ENCODE measurements at regions not wholly inside any gene's neighbourhood (a gene's known extent, or its start where the extent isn't known, plus 50 kb on each side); places are given as distances from the start of the nearest gene placed in this dataset.

DNA sequence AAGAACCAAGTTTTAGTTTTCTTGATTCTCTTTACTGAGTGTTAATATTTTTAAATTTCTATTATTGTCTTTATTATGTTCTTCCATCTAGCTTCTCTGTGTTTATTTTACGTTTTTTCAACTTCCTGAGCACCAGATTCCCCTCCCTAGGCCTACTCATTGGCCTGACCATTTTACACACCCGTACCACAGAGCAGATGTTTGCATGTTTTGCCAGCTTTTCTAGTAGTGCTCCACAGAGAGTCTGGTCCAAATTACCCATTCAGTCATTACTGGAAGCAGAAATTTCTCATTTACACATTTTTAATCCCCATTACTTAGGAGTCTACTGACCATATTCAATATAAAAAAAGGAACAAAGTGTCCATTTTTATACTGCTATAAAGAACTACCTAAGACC lies 66.9 kb downstream of the ING1 start:
- TF ChIP-seq, protein P1, sequence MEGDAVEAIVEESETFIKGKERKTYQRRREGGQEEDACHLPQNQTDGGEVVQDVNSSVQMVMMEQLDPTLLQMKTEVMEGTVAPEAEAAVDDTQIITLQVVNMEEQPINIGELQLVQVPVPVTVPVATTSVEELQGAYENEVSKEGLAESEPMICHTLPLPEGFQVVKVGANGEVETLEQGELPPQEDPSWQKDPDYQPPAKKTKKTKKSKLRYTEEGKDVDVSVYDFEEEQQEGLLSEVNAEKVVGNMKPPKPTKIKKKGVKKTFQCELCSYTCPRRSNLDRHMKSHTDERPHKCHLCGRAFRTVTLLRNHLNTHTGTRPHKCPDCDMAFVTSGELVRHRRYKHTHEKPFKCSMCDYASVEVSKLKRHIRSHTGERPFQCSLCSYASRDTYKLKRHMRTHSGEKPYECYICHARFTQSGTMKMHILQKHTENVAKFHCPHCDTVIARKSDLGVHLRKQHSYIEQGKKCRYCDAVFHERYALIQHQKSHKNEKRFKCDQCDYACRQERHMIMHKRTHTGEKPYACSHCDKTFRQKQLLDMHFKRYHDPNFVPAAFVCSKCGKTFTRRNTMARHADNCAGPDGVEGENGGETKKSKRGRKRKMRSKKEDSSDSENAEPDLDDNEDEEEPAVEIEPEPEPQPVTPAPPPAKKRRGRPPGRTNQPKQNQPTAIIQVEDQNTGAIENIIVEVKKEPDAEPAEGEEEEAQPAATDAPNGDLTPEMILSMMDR (conservative IDR thresholded peaks at IDR 0.05; ENCODE audit: low read length), result no peak
- TF ChIP-seq EZH2phosphoT487 (IDR thresholded peaks at IDR 0.05; ENCODE audit: borderline replicate concordance, low read depth, low read length), result no peak
